T-helper 1 cell (primary cell): ENCODE measurements at regions not wholly inside any gene's neighbourhood (a gene's known extent, or its start where the extent isn't known, plus 50 kb on each side); places are given as distances from the start of the nearest gene placed in this dataset.

Experiments
- DNase-seq, 5 donors: peaks; one replicate each; pipeline ENCODE4 v3.0.0-alpha.2; 2012 to 2020

DNA sequence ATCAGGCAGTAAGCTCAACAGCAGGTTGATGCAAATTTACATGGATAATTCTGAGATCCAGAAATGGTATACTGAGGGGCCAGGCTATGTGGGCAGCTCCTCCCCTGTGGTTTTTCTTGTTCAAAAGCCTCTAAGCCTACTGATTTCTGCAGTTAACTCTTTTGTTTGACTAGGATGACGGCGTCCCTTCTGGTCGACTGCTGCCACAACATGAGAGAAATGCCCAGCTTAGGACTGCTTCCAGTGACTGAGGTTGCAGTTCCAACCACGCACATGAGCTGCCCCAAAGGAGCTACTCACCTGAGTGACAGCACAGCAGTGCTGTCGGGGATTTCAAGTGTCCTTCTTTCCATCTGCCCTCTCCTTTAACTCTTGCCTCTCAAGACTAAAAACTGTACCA lies 973.0 kb upstream of the GHITM start:
- DNase-seq, result no peak

DNA sequence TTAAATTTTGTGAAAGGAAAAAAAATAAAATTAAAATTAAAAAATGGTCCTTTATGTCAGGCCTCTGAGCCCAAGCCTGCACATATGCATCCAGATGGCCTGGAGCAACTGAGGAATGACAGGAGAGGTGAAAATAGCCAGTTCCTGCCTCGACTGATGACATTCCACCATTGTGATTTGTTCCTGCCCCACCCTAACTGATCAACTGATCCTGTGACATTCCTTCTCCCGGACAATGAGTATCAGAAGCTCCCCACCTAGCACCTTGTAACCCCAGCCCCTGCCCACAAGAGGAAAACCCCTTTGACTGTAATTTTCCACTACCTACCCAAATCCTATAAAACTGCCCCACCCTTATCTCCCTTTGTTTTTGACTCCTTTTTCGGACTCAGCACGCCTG lies 972.2 kb upstream of the GHITM start:
- DNase-seq, result no peak

DNA sequence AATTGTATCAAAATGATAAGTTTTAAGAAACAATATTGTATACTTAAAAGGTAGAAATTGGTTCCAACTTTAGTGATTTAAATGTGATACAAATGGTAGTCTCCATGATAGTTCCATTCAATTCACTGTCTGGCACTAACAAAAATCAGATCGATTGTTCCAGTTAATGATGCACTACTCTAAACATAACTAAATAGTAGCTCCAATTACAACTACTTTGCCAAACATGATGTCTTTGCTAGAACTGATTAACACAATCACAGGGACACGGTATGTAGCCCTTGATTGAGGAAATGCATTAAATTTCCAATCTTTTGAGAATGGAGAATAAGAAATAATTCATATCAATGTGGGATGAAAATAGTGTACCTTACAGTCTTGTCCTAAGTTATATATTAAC lies 962.4 kb upstream of the GHITM start:
- no peak for DNase-seq

DNA sequence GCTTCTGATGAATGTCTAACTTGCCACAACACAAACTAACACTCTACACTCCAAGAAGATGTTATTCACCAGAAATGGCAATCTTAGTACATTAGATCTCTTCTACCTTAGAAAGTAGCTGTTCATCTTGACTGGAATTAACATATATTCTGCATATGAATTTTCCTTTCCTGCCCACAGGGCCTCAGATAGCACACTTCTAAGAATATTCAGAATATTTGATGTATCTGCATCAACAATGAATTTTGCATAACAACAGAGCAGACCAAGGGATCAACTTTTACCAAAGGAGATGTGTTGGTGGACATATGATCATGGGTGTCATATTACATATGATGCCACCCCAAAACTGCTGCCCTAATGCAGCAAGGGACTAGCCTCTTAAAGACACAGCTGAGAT lies 960.8 kb upstream of the GHITM start:
- DNase-seq, result no peak

DNA sequence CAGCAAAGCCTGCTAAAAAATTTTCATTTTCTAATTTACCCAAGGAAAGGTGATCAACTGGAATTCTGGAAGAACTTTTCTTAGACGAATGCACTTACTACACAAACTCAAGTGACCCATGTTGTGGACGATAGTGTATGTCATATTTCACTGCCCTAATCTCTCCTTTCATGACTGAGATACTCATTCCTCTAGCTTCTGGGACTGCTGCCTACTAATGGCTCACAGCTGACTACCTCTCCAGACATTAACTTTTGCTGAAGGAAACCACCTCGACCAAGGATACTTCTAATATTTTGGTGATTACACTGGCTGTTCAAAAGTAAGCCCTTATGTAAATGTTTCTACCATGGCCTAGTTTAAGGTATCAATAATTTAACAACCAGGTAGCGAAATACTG lies 959.9 kb upstream of the GHITM start:
- DNase-seq, result no peak

DNA sequence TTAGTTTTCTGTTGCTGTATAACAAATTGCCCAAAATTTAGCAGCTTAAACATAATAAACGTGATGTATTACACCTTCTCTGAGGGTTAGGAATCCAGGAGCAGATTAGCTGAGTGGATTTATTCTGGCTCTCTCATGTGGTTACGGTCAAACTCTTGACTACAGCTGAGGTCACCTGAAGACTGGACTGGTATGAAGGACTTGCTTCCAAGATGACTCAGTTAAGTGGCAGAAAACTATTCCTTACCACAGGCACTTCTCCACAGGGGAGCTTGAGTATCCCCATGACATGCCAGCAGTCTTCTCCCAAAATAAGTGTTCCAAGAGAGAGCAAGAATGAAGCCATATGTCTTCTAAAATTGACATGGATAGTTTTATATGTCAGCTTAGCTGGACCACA lies 957.2 kb upstream of the GHITM start:
- no peak for DNase-seq

DNA sequence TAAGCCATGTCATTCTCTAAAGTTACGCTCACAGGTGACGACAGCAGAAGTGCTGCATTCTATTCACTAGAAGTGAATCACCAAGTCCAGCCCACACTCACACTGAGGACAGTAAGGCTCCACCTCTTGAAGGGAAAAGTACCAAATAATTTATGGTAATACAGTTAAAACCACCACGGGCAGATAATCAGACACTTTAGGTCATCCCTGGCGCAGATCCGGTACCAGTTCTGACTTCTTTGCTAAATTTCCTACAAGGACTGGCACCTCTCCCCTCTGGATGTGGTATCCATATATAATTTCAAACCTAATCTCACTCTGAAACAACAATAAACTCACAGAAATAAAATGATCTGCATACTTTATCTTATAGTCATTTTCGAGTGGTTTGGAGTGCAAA lies 954.7 kb upstream of the GHITM start:
- no peak for DNase-seq

DNA sequence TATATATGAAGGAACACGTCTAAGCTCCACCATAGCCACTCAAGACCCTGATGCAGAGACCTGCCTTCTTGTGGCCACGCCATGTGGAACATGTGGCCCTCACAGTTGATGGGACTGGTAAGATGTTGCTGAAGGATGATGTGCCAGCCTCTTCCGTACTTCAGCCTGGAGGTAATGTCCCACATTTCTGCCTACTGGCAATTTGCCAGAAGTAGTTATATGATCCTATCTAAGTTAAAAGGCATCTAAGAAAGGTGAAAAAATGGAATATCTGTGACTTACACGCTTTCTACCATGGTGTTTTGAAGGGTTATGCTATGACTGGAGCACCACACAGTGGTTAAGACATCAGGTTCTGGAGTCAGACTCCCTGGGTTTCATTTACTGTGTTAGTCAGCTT lies 948.7 kb upstream of the GHITM start:
- no peak for DNase-seq

DNA sequence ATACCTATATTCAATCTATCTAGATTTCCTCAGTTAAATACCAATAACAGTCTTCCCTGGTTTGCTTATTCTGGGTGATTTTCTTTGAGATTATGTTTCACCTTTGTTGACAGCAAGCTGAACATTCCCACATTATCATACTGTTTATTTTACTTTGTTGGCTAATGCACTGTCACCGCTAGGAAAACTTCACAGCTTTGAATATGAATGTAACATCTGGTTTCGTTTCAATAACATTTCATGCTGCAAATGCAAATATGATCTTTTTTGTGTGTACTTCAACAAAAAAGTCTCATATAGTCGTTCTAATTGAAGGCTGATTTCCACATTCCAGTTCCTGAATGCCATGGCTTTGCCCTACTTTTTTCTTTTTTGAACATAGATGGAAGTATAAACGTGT lies 946.3 kb upstream of the GHITM start:
- DNase-seq, result no peak

DNA sequence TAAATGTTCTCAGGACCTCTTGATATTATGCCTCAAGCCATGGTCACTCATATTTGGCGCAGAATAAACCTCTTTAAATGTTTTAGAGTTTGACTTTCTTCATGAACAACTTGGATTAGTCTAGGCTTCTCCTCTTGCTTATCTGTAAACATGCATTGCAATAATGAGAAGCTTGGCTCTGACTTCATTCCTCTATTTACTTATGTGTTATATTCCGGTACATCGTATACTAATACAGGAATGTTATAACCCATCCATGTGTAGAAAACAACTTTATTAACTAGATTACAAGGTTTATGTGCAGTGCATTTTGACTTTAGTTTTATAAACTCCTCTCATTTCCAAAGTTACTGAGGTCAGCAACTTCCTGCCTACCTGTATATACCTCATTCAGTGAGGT lies 944.3 kb upstream of the GHITM start:
- DNase-seq, result no peak

DNA sequence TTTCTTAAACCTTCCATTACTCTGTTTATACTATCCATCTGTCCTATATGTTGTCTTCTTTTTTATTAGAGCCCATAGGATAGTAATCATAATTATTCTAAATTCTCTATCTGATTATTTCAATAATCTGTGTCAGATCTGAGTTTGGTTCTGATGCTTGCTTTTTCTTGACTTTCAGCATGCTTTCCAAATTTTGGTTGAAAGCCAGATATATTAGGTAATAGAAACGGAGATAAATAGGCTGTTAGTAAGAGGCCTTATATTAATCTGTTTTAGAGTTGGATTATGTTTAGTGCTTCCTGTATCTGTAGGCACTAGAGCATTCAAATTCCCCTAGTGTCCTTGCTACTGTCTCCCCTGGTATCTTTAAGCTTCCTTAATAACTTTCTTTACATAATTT lies 939.9 kb upstream of the GHITM start:
- DNase-seq, result no peak

DNA sequence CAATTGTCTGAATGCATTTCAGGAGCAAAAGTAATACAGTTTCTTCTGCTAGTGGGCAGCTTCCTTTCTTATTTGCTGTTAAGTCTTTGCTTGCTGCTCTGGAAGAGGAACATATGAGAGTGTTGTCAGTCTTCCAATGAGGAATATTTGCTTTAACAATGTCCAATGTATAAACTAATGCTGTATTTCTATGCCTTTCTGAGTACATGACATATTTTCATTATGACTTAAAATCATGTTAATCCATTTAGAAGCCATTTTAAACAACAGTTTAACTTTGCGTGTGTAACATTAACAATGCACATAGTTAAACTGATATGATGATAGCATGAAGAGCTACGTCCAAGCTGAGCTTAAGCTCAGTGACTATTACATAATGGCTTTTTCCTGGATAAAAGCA lies 933.4 kb upstream of the GHITM start:
- DNase-seq, result no peak

DNA sequence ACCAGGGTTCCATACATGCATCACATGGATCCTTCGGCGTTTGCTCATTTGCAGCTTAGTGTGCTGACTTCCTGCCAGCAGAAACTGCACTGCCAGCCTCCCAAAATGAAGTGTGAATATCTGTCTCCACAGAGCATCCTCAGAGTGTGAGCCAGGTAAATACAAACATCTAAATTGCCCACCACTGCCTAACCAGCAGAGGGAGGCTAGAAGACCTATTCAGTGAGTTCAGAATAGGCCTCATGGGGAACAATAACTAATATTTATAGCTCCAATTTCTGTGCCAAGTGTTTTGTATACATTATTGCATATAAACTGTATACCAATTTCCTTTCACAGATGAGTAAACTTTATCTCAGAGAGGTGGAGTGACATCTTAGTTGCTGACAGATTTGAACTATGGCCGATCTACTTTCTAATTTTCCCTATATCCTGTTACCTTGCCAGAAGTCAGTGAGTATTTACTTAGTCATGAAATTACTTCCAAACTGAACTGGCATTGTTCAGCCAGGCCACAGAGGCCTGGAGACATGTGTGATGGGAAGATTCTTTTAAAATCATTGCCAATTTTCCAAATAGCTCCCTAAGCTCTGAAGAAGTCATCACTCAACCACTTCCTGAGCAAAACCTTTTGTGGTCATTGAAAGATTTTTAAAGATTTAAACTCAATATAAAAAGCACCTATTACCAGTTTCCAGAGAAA lies 926.5 kb upstream of the GHITM start:
- DNase-seq, result no peak

DNA sequence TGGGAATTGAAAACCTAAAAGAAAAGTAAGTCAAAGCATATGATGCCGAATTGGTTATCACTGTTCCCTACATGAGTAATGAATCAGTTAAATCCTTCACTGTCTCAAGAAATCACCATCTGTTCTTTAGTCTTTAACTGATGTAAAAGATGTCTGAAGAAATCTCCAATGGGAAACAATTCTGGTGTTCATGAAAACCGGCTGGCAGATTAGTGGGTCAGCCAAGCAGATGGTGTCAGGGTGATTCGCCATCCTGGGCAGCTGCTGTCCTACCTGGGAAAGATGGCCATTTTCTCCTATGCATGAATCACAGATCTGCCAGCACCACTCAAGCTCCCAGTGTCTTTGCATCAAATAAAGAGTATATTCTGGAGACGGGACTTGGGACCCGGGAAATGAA lies 925.2 kb upstream of the GHITM start:
- DNase-seq, result no peak

DNA sequence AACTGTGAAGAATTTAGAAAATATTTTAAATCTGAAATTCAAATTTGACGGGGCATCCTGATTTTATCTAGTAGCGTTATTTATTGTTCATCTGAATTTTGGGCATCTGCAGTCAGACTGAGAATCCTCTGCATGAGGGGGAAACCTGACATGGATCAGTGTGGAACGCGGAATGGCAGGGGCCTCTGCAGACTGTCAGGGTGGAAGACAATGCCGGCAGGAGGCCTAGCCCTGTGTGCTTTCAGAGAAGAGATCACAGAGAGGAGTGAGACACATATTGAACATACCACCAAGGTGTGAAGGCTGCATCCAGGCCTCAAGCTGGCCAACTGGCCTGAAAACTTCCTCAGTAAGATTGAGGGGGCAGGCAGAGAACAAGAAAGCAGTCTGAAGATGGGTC lies 921.1 kb upstream of the GHITM start:
- no peak for DNase-seq

DNA sequence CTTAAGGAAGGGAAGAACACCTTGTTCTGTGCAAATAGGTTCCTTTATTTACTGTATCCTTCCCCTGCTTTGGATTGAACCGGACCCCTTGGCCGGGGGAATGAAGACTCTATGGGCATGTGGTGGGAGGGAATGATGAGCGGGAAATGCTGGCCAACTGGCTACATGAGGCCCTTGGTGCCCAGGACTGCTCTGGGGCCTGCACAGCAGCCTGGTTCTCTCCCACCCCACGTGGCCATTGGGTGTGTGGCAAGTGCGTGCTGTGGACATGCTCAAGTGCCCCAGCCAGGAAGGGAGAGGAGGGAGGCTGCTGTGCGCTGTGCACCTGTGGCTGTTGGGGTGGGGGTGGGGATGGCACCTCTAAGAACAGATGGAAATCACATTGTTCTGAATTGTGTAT lies 917.0 kb upstream of the GHITM start:
- DNase-seq, result no peak

DNA sequence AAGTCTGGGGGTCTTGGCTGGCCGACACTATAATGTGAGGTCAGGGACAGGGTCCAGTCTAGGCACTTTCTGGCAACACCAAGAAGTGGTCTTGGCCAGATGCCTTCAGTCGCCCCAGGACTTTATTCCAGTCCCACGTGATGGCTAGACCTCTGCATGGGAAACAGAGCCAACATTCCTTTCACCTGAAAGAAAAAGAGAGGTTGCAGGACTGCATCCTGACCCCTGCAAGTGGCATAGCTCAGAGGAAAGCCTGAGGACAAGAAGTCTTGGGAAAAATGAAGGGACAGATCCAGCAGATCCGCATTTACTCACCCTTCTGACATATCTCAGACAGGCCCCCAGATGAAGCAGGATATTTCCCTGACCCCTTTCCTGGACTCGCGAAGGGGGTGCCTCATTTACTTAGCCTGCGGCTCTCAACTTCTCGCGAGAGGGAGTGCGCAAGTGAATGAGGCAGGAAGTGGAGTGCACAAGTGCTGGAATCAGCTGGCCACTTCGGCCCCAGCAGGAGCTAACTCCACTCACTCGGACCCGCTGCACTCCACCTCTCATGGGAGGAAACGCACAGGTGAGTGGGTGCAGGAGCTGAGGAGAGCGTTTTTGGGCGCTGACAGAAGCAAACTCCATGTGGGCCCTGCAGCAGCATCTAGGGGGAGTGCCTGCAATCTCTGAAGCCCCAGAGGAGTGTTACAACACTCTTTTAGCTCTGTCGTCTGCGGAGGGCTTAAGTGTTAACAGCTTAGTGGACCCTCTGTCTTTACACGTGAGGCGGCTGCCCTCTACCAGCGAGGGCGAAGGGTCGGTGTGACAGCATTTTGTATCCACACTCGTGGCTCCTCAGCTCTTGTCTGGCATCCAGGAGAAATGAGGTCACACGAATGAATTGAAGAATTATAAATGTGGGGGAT lies 916.2 kb upstream of the GHITM start:
- no peak for DNase-seq

DNA sequence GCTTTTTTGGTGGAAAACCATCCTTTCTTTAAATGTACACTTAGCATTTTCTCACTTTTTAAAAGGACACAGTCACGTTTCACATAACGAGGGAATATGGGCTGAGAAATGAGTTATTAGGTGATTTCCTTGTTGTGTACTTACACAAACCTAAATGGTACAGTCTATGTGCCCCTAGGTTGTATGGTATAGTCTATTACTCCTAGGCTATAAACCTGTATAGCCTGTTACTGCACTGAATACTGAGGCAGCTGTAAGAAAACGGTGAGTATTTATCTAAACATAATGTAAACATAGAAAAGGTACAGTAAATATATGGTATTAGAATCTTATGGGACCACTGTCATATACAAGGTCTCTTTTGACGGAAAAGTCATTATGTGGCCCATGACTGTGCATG lies 913.5 kb upstream of the GHITM start:
- DNase-seq, result no peak

DNA sequence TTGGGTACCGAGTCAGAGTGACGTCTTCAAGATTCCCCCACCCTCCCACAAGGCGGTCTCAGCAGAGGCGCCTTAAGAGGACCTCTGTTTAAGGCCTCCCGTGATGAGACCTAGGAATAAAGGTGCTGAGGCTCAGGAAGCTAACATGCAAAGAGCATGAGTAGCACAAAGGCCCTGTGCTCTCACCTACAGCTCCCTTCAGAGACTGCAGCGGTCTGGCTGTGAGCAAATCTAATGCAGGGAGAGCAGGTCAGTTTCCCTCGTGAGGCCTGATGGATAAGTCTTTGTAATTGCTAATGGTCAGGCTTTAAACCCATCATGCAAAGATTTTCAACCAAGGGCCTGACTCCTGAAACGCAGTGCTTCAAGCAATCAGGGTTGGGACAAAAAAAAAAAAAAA lies 909.3 kb upstream of the GHITM start:
- DNase-seq, result no peak

DNA sequence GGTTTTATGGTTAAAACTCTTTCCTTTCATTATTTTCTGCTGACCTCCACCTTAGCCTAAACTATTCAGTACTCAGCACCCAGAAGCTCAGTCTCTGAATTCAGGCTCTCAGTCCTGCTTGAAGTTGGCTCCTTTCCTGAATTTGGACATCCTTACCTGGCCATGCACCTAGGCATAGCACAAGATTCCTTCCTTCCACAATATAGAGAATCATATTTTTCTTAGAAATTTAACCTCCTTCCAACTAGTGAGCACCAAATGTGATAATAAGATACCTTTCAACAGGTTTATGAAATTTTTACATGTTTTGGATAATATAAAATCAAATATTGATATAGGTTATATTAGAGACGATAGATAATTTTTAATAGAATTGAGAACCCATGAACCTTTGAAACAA lies 905.6 kb upstream of the GHITM start:
- no peak for DNase-seq

DNA sequence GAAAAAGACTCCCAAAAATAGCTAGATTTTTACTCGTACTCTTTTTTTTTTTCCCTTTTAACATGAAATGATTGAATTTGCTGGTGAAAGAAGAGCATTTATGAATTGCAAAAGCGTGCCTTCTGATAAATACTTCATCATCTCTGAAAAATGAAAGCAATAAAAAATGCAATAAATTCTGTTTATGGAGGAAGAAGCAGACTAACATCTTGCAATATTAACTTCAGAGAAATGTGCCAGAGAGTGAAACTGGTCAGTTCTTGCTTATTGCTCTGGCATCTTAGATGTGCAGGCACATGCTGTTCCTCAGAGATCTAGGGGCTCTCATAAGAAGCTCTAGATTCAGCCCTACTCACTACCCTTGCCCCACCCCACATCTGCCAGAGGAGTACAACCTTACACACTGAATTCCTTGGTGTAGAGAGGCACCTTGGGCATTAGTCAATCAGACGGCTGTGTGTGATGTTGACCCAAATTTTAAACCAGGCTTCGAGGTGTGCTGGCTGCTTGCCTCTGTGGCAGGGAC lies 891.1 kb upstream of the GHITM start:
- DNase-seq, result no peak

DNA sequence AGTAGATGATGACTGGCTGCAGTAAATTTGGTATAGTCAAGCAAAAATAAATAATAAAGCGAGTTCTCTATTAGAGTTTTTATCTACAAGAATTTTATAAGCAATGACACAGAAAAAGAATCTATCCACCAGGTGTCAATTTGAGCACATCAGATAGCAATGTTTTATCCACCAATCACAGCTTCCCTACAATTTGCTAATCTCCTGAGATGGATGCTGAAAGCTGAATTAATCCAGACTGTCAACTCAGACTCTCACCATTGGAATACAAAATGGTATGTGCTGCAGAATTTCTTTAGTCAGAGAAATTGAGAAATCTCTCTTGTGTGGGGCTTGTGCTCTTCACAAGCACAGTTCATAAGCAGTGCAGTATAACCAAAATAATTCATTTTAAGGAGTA lies 888.9 kb upstream of the GHITM start:
- DNase-seq, result no peak

DNA sequence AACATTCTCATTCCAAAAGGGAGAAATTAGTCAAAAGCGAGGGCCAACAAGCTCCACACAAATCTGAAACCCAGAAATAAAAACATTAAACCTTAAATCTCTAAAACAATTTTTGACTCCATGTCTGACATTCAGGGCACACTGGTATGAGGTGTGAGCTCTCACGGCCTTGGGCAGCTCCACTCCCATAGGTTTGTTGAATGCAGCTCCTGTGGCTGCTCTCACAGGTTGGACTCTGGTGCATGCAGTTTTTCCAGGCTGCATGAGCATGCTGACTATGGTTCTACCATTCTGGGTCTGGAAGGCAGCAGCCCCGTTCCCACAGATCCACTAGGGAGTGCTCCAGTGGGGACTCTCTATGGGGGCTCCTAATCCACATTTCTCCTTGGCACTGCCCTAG lies 887.1 kb upstream of the GHITM start:
- no peak for DNase-seq

DNA sequence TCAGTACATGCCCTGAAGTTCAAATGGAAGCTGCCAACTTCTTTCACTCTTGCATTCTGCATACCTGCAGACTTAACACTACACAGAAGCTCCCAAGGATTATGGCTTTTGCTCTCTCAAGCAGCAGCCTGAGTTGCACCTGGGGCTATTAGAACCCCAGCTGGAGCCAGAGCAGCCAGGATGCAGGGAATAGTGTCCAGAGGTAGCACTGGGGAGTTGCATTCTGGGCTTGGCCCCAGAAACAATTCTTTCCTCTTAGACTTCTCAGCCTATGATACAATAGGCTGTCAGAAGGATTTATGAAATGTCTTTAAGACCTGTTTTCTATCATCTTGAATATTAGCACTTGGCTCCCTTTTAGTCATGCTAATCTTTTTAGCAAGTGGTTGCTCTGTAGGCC lies 886.7 kb upstream of the GHITM start:
- DNase-seq, result no peak
